GM04503 (cell line): ENCODE measurements at regions not wholly inside any gene's neighbourhood (a gene's known extent, or its start where the extent isn't known, plus 50 kb on each side); places are given as distances from the start of the nearest gene placed in this dataset.
A peak's percentile ranks its signal among the peaks of the same experiment; 100 is the strongest.

Experiments used
- DNase-seq: peaks from one replicate; pipeline ENCODE4 v3.0.0-alpha.2; 2012; ENCODE audit warnings: low read depth

GRCh38 chr7:132072873-132073272, 503.4 kb downstream of the PLXNA4 start:
- no peak for DNase-seq

GRCh38 chr7:132072165-132072564, 504.1 kb downstream of the PLXNA4 start:
- no peak for DNase-seq

GRCh38 chr7:132069306-132069705, 507.0 kb downstream of the PLXNA4 start:
- no peak for DNase-seq

DNA sequence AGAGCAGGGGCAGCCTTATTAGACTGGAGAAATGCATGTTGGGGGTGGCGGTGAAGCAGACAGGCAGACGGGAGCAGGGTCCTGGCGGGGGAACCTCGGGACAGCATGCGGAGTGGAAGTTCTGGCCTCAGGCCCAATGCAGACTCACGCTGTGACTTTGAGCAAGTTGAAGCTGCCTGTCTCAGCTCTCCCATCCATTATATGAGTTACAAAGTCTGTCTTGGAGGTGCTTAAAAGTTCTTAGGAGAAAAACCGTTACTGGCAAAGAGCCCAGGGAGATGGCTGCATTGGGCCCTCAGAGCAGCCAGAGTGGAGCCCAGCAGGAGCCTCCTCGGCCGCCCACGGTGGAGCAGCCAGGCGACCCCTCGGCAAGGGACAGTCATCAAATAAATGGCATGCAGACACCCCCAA, 509.5 kb downstream of the PLXNA4 start:
- no peak for DNase-seq

GRCh38 chr7:132065989-132066603, 509.7 kb upstream of the PODXL start:
- no peak for DNase-seq

DNA sequence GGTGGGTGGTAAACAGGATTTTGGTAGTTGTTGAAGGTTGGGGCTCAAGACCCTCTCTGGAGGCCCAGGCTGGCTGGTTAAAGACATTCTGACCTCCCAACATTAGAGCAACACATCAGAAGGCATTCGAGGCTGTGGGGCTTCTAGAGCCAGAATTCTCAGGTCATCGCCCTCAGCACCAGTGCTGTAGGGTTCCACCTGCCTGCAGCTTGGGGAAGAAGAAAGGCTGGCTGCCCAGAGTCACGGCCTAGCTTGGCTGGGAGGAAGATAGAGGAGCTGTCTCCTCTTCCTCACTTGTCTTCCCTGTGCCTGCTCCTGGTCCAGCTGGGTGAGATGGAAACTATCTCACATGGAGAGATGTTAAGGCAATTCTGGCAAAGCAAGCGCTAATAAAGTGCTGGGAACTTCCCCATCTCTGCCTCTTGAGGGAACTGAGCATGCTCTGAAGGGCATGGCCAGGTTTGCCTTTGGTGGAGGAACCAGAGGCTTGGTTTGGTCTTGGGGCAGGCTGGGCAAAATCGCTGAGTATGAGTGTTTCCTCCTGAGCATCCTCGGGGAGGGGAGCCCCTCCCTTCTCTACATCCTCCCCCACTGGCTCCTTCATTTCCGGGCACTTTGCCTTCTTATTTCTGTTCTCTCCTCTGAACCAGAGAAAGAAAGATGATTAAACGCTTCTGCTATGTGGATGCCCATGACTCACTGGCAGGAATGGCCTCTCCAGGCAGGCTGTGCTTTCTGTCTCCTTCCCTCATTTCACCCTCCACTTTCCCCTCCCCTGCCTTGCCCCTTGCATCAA, 509.0 kb upstream of the PODXL start:
- DNase-seq, result peak; percentile 94

DNA sequence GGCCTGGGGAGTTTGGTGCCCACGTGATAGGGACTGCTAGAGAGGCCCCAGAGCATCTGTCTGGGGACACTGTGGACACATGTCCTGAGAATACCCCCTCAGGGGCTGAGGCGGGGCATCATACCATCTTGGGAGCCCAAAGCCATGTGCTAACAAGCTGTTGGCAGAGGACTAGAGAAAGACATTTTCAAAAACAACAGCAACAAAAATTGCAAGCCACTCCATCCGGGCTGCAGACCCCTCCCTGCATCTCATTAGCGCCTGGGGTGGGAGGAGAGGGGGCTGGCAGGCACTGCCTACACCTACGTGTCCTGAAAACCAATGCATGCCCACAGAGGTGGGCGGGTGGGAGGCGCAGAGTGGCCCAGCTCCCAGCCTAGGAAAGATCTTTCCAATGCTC, 507.4 kb upstream of the PODXL start:
- DNase-seq, result no peak

GRCh38 chr7:132061937-132062336, 505.5 kb upstream of the PODXL start:
- peak; percentile 58 for DNase-seq

DNA sequence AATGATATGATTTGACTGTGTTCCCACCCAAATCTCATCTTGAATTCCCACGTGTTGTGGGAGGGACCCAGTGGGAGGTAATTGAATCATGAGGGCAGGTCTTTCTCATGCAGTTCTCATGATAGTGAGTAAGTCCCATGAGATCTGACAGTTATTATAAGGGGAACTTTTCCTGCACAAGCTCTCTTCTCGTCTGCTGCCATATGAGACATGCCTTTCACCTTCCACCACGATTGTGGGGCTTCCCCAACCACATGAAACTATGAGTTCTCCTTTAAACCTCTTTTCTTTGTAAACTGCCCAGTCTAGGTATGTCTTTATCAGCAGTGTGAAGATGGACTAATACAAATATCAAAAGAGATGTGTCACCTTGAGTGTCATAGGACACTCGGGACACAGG, 502.7 kb upstream of the PODXL start:
- no peak for DNase-seq

GRCh38 chr7:132055336-132056120, 499.1 kb upstream of the PODXL start:
- DNase-seq, result no peak

- no peak for DNase-seq
Measured at GRCh38 chr7:132053871-132054270, 497.4 kb upstream of the PODXL start.

GRCh38 chr7:132051311-132051710, 494.9 kb upstream of the PODXL start:
- DNase-seq, result no peak

DNA sequence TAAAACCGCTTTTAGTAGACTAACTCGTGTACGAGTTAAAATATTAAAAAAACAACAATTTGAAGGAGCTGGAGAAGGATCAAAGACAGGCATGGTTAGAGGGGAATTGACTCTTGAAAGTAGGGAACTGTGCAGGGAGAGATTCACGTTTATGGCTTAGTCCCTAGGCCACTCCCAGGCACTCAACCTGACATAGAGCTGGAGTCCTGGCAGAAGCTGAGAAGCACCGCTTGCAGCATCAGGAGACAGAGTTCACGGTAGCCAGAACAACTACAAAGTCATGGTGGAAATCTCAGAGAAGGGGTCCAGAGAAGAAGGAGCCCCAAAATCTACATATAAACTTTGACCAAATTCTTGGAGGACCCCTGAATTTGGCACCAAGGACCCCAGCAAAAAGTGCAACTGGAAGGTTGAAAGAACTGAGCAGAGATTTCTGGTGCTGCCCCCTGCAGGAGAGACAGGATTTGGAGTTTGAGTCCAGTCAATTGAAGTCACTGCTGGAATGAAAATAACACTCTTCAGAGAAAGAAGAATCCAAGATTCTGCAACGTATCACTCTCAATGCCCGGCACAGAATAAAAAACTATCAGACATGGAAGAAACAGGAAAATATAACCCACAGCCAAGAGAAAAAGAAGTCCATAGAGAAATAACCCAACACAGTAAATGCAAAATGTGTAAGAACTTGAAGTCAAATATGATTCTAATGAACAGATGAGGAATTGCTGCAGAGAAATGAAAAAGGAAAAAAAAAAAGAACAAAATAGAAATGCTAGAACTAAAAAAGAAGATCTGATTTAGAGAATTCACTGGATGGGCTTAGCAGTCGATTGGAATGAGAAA, 493.3 kb upstream of the PODXL start:
- DNase-seq, result no peak

DNA sequence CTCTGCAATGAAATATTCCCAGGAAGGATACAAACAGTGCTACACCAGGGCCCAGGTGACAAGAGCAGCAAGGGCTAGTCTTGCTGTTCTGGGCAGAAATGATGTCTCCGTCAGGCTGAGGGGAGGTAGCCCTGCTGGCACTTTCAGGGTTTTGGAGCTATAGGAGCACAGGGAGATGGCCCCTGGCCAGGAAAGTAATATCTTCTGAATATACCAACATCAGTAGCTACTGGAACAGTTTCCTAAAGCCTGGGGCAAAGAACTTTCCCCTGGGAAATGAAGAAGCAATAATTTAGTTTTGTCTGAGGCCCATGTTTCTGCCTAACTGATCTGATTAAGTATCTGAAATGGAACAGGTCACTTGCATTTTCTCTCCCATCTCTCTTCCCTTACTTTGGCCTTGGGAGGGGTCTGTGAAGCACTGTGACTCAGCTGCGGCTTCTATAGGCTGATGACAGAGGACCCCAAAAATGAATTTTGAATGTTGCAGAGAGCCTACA, 489.1 kb upstream of the PODXL start:
- DNase-seq, result no peak

DNA sequence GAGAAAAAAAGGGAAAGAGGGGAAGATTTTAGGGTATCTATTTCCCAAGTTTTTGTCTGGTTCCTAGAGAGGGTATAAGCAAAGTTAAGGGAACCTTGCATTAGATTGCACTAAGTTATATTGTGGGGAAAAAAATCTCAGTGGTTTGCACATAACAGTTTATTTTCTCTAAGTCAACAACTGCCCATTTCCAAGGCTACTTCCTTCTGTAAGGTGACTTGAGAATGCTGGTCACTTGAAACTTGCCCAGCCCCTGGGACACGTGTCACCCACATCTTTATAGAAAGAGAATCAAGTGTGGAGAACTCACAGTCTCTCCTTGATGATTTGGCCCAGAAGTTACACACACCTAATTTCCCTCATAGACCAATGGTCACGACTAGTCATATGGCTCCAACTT, 488.6 kb upstream of the PODXL start:
- DNase-seq, result no peak

GRCh38 chr7:132044247-132044646, 487.8 kb upstream of the PODXL start:
- DNase-seq, result no peak

GRCh38 chr7:132041108-132041507, 484.7 kb upstream of the PODXL start:
- DNase-seq, result no peak

GRCh38 chr7:132035517-132036362, 479.3 kb upstream of the PODXL start:
- DNase-seq, result no peak

DNA sequence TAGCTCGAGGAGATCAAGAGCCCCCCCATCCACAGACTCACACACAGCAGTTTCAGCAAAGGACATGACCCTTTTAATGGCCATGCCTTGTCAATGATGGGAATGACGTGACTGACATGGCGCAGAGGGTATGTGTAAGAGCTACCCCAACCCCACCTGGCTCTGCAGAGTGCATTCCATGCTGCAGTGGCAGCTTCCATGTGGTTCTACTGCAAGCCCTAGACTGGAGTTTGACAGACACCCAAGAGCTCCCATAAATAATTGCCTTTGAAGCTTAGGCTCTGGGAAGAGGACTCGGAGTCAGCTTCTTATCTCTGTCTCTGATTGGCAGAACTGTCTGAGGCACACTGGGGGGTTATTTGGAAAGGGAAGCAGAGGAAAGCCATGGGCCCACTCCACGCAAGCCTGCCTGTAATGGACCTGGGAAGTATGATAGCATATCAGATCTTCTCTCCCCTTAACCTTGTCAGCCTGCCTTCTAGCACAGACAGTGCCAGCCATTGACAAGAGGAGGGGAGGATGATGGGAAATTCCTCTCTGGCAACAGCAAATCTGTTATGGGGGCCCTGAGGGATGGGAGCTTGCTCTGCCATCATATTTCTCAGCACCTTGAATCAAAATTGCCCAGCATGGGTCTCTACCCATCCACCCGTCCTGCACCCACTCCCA, 478.5 kb upstream of the PODXL start:
- no peak for DNase-seq

DNA sequence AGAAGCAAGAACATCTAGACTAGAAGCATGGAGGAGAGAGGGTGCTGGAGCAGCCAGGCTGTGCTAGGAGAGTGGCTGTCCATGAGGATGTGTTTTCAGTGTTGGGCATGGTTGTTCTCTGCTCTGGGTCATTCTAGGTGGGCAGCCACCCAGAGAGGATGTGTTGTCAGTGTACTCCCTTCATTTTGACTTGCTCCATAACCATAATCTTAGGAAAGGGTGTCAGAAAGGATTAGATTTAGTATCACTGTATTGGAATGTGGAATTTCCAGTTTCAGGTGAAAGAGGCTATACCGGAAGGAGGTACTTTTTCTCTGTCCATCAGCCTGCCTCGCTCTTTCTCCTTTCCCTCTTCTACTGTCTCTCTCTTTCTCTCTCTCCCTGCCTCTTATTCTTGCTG, 474.5 kb upstream of the PODXL start:
- no peak for DNase-seq
